ENCODE measurements at regions not wholly inside any gene's neighbourhood (a gene's known extent, or its start where the extent isn't known, plus 50 kb on each side); places are given as distances from the start of the nearest gene placed in this dataset.

GRCh38 chr21:36576441-36576840 lies 96.5 kb upstream of the CLDN14 start:
- Histone ChIP-seq H3K4me1 (ENCODE audit: control insufficient read depth in 2 of 3, insufficient read depth in 2 of 3, low read depth in 1 of 3, low read length in 3 of 3) (peaks cover 0 to 3% (median 0%) of the 10 kb centered on the region in 3 donors), H3K9ac (ENCODE audit: low read length in 3 of 3) (no peak overlapping the region), H3K9me3 (ENCODE audit: control insufficient read depth in 2 of 3, insufficient read depth in 1 of 3, low read length in 3 of 3) (no peaks in the 10 kb centered on the region), H3K4me3 (ENCODE audit: low read length in 3 of 3) (no peak overlapping the region), H3K36me3 (ENCODE audit: control insufficient read depth in 2 of 3, insufficient read depth in 3 of 3, low read length in 3 of 3) (no peaks in the 10 kb centered on the region), H3K27me3 (ENCODE audit: control insufficient read depth, insufficient read depth, low read length) (no peaks in the 10 kb centered on the region), H3K27ac (ENCODE audit: low read depth in 2 of 2, low read length in 2 of 2) (no peak overlapping the region)
- DNase-seq (no peak), FAIRE-seq (no peak)
- TF ChIP-seq CTCF (IDR thresholded peaks at IDR 0.05; ENCODE audit: borderline replicate concordance, extremely low read depth, insufficient read depth) = no peak
- intact Hi-C loops (cut with DNase I) = no loop called here

GRCh38 chr21:36579898-36580297 lies 100.0 kb upstream of the CLDN14 start:
- no peak overlapping the region for H3K27ac ChIP-seq (ENCODE audit: low read depth in 2 of 2, low read length in 2 of 2)
- H3K9me3 ChIP-seq (ENCODE audit: control insufficient read depth in 2 of 3, insufficient read depth in 1 of 3, low read length in 3 of 3) = no peaks in the 10 kb centered on the region
- H3K9ac ChIP-seq (ENCODE audit: low read length in 3 of 3) = no peak overlapping the region
- no peak for DNase-seq
- FAIRE-seq = no peak
- no peak for TF ChIP-seq CTCF (IDR thresholded peaks at IDR 0.05; ENCODE audit: borderline replicate concordance, extremely low read depth, insufficient read depth)
- intact Hi-C loops (cut with DNase I) = no loop called here
- H3K4me1 ChIP-seq (ENCODE audit: control insufficient read depth in 2 of 3, insufficient read depth in 2 of 3, low read depth in 1 of 3, low read length in 3 of 3) = no peaks in the 10 kb centered on the region
- no peak overlapping the region for H3K4me3 ChIP-seq (ENCODE audit: low read length in 3 of 3)
- no peaks in the 10 kb centered on the region for H3K36me3 ChIP-seq (ENCODE audit: control insufficient read depth in 2 of 3, insufficient read depth in 3 of 3, low read length in 3 of 3)
- no peaks in the 10 kb centered on the region for H3K27me3 ChIP-seq (ENCODE audit: control insufficient read depth, insufficient read depth, low read length)

- Histone ChIP-seq H3K9ac (ENCODE audit: low read length in 3 of 3) (no peak overlapping the region), H3K4me3 (ENCODE audit: low read length in 3 of 3) (no peak overlapping the region), H3K27ac (ENCODE audit: low read depth in 2 of 2, low read length in 2 of 2) (no peak overlapping the region), H3K27me3 (ENCODE audit: control insufficient read depth, insufficient read depth, low read length) (no peaks in the 10 kb centered on the region), H3K9me3 (ENCODE audit: control insufficient read depth in 2 of 3, insufficient read depth in 1 of 3, low read length in 3 of 3) (peaks cover 0 to 2% (median 0%) of the 10 kb centered on the region in 3 donors), H3K4me1 (ENCODE audit: control insufficient read depth in 2 of 3, insufficient read depth in 2 of 3, low read depth in 1 of 3, low read length in 3 of 3) (no peaks in the 10 kb centered on the region), H3K36me3 (ENCODE audit: control insufficient read depth in 2 of 3, insufficient read depth in 3 of 3, low read length in 3 of 3) (no peaks in the 10 kb centered on the region)
- FAIRE-seq = no peak
- DNase-seq = no peak
- intact Hi-C loops (cut with DNase I) = no loop called here
- no peak for TF ChIP-seq CTCF (IDR thresholded peaks at IDR 0.05; ENCODE audit: borderline replicate concordance, extremely low read depth, insufficient read depth)
Measured at GRCh38 chr21:36582271-36582670, 102.3 kb upstream of the CLDN14 start.

GRCh38 chr21:36583591-36583990 lies 103.7 kb upstream of the CLDN14 start:
- H3K27me3 ChIP-seq (ENCODE audit: control insufficient read depth, insufficient read depth, low read length) = no peaks in the 10 kb centered on the region
- peaks cover 0 to 2% (median 0%) of the 10 kb centered on the region in 3 donors for H3K9me3 ChIP-seq (ENCODE audit: control insufficient read depth in 2 of 3, insufficient read depth in 1 of 3, low read length in 3 of 3)
- no peak for DNase-seq
- no peak overlapping the region for H3K9ac ChIP-seq (ENCODE audit: low read length in 3 of 3)
- no peak for TF ChIP-seq CTCF (IDR thresholded peaks at IDR 0.05; ENCODE audit: borderline replicate concordance, extremely low read depth, insufficient read depth)
- no peak for FAIRE-seq
- no peaks in the 10 kb centered on the region for H3K4me1 ChIP-seq (ENCODE audit: control insufficient read depth in 2 of 3, insufficient read depth in 2 of 3, low read depth in 1 of 3, low read length in 3 of 3)
- H3K27ac ChIP-seq (ENCODE audit: low read depth in 2 of 2, low read length in 2 of 2) = no peak overlapping the region
- H3K36me3 ChIP-seq (ENCODE audit: control insufficient read depth in 2 of 3, insufficient read depth in 3 of 3, low read length in 3 of 3) = no peaks in the 10 kb centered on the region
- intact Hi-C loops (cut with DNase I) = no loop called here
- H3K4me3 ChIP-seq (ENCODE audit: low read length in 3 of 3) = no peak overlapping the region
